ENCODE measurements at regions not wholly inside any gene's neighbourhood (a gene's known extent, or its start where the extent isn't known, plus 50 kb on each side); places are given as distances from the start of the nearest gene placed in this dataset.

DNA sequence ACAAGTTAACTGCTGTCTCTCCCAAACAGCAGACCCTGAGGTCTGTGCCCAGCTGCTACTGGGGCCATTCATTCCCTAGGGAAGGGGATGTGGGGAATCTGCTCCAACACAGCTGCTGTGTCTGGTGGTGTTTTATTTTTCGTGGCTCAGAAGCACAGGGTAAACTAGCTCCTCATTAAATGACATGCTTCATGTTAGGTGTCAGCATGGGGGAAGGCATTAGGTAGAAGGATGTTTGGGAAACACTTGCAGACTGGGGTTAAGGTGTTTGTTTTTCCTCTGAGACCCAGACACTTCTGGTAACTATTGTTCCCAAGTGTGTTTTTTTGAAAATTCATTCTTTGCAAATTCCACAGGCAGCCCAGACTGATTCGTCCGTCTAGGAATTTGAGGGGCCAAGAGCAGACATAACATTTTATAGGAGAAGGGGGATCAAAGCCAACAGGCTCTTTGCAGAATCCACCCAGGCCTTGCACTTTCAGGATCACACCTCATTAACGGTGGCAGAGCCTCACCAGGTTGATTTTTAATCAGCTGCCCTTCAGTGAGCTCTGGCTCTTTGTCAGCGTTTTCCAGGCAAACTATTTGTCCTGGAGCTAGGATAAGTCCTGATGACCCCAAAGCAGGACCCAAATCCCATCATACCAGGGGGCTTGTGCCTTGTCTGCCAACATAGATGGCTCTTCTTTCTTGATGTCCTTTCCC is 65.4 kb upstream of the ITGA11 start:
- H2AK9ac ChIP-seq (replicated peaks; ENCODE audit: low read depth, low read length, poor library complexity), result no peak overlapping the region
- H3K56ac ChIP-seq (ENCODE audit: extremely low read depth, insufficient read depth, low read length), result no peak overlapping the region
- BruUV-seq (replicated peaks), result no TSS peak
- peaks cover 18% of the 10 kb centered on the region for H3K27me3 ChIP-seq (ENCODE audit: control insufficient read depth, insufficient read depth, low read length)
- 0 out of 2 replicates have a peak overlapping the region, but pooled peaks have one; percentile 29 for H2BK120ac ChIP-seq (ENCODE audit: low read depth, low read length)
- in situ Hi-C loops (cut with MboI; ENCODE audit: low sequenced_read_pairs) (no loop called here), dilution Hi-C loops (cut with HindIII; ENCODE audit: low sequenced_read_pairs, unreplicated experiment) (no loop called here), intact Hi-C loops (cut with micrococcal nuclease) (no loop called here)
- H4K8ac ChIP-seq (ENCODE audit: low read depth in 2 of 2, low read length in 2 of 2), result no peak overlapping the region
- no peak overlapping the region for H2AK5ac ChIP-seq (ENCODE audit: low read depth, low read length)
- H2BK20ac ChIP-seq (ENCODE audit: low read depth, low read length), result no peak overlapping the region
- ChIA-PET POLR2A (ENCODE audit: unreplicated experiment) (interaction anchor here (0.5 kb wide), 1 partner anchor 253 kb away, joined by 5 read pairs; no protein-coding TSS in a partner anchor), CTCF (no interaction called here)
- H3K23ac ChIP-seq (ENCODE audit: low read depth, low read length), result no peak overlapping the region
- no peaks in the 10 kb centered on the region for H3K9me3 ChIP-seq (ENCODE audit: control insufficient read depth, insufficient read depth, low read length)
- no peak overlapping the region for H3K4me3 ChIP-seq (ENCODE audit: insufficient read depth, low read depth, low read length)
- no peak overlapping the region for H3K9ac ChIP-seq (ENCODE audit: low read depth, low read length)
- H3K27ac ChIP-seq (ENCODE audit: insufficient read depth, low read length), result no peak overlapping the region
- DNase-seq (peak; percentile 26), ATAC-seq (ENCODE audit: low read depth) (no peak)
- no peak overlapping the region for H4K91ac ChIP-seq (ENCODE audit: insufficient read depth, low read depth, low read length)
- TF ChIP-seq POLR2A (IDR thresholded peaks at IDR 0.05; ENCODE audit: low read depth, low read length) (no peak), FOS (IDR thresholded peaks at IDR 0.05; ENCODE audit: low read depth, low read length) (0 out of 2 replicates have a peak, but pooled peaks have one; percentile 18)
- TF ChIP-seq, protein P1, sequence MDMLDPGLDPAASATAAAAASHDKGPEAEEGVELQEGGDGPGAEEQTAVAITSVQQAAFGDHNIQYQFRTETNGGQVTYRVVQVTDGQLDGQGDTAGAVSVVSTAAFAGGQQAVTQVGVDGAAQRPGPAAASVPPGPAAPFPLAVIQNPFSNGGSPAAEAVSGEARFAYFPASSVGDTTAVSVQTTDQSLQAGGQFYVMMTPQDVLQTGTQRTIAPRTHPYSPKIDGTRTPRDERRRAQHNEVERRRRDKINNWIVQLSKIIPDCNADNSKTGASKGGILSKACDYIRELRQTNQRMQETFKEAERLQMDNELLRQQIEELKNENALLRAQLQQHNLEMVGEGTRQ (IDR thresholded peaks at IDR 0.05; ENCODE audit: low read depth, low read length), result no peak
- TF ChIP-seq, protein P2, sequence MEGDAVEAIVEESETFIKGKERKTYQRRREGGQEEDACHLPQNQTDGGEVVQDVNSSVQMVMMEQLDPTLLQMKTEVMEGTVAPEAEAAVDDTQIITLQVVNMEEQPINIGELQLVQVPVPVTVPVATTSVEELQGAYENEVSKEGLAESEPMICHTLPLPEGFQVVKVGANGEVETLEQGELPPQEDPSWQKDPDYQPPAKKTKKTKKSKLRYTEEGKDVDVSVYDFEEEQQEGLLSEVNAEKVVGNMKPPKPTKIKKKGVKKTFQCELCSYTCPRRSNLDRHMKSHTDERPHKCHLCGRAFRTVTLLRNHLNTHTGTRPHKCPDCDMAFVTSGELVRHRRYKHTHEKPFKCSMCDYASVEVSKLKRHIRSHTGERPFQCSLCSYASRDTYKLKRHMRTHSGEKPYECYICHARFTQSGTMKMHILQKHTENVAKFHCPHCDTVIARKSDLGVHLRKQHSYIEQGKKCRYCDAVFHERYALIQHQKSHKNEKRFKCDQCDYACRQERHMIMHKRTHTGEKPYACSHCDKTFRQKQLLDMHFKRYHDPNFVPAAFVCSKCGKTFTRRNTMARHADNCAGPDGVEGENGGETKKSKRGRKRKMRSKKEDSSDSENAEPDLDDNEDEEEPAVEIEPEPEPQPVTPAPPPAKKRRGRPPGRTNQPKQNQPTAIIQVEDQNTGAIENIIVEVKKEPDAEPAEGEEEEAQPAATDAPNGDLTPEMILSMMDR (conservative IDR thresholded peaks at IDR 0.05; ENCODE audit: low read depth, low read length), result no peak
- no peak overlapping the region for H4K5ac ChIP-seq (ENCODE audit: low read depth, low read length)
- peaks cover 10% of the 10 kb centered on the region for H3K9me1 ChIP-seq (ENCODE audit: insufficient read depth, low read length)
- H4K20me1 ChIP-seq (ENCODE audit: insufficient read depth, low read length), result no peaks in the 10 kb centered on the region
- H3K4me1 ChIP-seq (ENCODE audit: control insufficient read depth, insufficient read depth, low read length), result peaks cover 3% of the 10 kb centered on the region; the same call in 1 of the 2 replicates
- no peak overlapping the region for H2BK15ac ChIP-seq (ENCODE audit: low read depth, low read length)
- H3K14ac ChIP-seq (replicated peaks; ENCODE audit: low read depth, low read length), result no peak overlapping the region
- H3K4me2 ChIP-seq (ENCODE audit: low read depth, low read length), result no peak overlapping the region
- WGBS, 2 experiments (ENCODE audit: extremely low coverage in 2 of 2, insufficient read length in 1 of 2), result 9% methylated on average over 2 of the region's 5 CpGs; no CpG with 5 or more reads in 1 of the 2 experiments
- H3K36me3 ChIP-seq (ENCODE audit: control insufficient read depth, insufficient read depth, low read length), result no peaks in the 10 kb centered on the region
- no peaks in the 10 kb centered on the region for H3K79me1 ChIP-seq (ENCODE audit: low read depth in 1 of 2, low read length in 2 of 2)
- H2AFZ ChIP-seq (replicated peaks; ENCODE audit: low read length, poor library complexity), result no peak overlapping the region
- H3K18ac ChIP-seq (ENCODE audit: low read depth, low read length), result no peak overlapping the region
- H2BK5ac ChIP-seq (ENCODE audit: low read depth, low read length, poor library complexity, severe bottlenecking), result no peak overlapping the region
- no peak overlapping the region for H3K4ac ChIP-seq (ENCODE audit: low read depth, low read length)

Data from IMR-90 (cell line).